Suppressor macrophage treated with lipopolysaccharide for 4 hours (primary cell): ENCODE measurements at regions not wholly inside any gene's neighbourhood (a gene's known extent, or its start where the extent isn't known, plus 50 kb on each side); places are given as distances from the start of the nearest gene placed in this dataset.

Source experiments
- DNase-seq: peaks from one replicate; pipeline ENCODE4 v3.0.0-alpha.2; 2020

- DNase-seq, result no peak
Observed at GRCh38 chr9:129351642-129352145, 173.6 kb upstream of the IER5L start.

GRCh38 chr9:129351058-129351641 lies 173.1 kb upstream of the IER5L start:
- DNase-seq, result no peak

DNA sequence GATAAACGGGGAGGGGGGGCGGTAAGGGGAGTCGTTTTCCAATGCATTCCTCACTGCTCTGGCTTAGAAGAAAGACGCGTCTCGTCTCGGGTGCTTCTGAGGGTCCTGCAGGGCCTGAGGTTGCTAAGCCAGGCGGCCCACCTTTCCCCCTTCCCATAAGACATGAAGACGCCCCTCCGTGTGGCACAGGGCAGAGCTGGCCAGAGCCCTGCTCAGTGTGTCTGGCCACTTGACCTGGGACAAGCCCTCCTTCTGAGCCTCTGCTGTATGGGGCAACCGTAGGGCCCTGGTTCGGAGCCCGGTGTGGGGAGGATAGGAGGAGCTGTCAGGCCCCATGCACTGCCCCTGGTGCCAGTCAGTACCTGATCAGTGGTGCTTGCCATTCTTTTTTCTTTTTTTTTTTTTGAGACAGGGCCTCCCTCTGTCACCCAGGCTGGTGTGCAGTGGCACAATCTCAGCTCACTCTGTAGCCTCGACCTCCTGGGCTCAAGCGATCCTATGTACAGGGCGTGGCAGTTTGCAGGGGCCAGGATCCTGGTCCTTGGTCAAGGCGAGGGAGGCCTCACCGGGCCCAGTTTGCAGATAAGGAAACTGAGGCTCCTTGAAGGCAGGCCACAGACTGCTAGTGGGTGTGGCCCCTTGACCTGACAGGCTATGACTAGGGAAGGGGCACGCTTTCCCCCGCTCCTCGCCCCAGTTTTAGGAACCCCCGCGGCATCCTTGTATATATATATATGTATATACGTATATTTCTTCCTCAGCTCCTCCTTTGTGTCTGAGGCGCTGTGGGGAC lies 172.3 kb upstream of the IER5L start:
- no peak for DNase-seq

- DNase-seq, result no peak
Observed at GRCh38 chr9:129349665-129349947, 171.5 kb upstream of the IER5L start.

DNA sequence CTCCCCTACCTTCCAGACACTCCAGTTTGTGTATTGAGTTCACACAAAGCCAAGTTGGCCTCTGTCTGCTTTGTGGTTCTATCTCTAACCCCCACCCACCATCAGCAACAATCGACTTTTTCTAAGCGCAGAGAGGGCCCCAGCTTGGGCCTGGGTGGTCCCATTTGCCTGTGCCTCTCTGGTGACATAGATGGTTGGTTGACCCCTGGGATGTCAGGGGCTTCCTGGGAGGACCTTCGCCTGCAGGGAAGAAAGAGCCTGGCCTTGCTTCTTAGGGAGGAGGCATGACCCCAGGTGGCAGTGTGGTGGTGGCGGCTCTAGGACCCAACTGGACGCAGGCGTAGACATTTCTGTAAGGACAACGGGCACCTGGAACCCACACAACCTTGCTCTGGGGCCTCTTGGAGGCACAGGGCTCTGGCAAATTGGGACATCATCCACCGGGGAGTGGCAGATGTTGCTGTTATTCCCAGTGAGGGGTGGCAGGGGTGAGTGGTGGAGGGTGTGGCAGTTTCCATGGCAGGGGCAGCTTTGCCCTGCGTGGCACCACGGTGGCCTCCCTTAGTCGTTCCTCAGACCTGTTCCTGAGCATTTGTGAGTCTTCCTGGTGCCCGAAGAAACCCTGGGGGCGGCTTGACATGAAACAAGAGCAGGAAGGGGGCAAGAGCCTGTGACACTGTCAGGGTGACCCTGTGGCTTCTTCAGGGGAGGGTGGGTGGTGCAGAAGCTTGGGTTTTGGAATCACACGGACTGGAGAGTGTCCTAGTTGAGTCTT lies 171.0 kb upstream of the IER5L start:
- DNase-seq, result no peak

DNA sequence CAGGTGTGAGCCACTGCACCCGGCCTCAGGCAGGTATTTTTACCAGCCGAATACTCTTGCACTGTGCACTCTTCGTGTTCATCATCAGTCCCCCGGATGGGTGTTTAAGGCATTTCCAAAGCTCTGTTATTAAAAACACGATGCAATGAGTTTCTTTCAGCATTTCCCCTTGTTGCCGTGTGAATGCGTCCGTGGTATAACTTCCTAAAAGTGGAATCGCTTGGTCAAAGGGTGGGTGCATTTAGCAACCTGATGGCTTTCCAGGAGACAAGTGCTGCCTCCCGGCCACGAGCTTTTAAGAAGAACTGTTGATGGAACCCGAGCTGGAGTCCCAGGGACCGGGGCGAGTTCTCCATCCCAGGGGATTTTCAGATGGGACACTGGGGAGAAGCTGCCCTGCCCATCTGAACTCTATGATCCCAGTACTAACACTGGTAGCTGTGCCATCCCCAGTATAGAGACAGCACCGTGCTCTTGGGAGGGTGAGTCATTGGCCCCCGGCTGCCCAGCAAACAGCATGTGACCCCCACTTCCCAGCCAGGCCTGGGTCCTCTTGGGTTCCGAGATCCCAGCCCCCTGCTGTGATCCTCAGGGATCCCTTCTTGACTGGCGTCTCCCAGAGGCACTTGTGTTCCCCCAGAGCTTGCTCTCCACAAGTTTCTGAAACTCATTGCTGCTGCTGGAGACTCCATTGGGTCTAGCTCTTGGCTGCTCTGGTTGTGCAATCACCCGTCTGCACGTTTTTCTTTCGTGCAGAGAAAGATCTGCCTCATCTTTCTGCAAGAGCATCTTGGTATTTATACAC lies 169.5 kb upstream of the IER5L start:
- peak; percentile 72 for DNase-seq

DNA sequence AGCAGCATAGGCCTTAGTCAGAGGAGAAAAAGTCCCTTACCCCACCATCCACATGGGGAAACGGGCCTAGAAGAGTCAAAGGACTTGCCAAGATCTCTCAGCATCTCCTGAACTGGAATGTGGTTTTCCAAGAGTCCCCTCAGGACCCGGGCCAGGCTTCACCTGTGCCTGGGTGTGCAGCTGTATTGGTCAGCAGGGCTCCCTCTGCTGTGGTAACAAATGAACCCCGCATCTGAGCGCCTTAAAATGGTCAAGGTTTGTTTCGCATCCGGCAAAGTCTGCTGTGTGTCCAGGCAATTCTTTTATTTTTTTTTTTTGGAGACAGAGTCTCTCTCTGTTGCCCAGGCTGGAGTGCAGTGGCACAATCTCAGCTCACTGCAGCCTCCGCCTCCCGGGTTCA lies 168.0 kb upstream of the IER5L start:
- no peak for DNase-seq

- peak; percentile 65 for DNase-seq
Observed at GRCh38 chr9:129344641-129345495, 166.8 kb upstream of the IER5L start.

- DNase-seq, result peak; percentile 91
Observed at GRCh38 chr9:129343424-129344375, 165.6 kb upstream of the IER5L start.

DNA sequence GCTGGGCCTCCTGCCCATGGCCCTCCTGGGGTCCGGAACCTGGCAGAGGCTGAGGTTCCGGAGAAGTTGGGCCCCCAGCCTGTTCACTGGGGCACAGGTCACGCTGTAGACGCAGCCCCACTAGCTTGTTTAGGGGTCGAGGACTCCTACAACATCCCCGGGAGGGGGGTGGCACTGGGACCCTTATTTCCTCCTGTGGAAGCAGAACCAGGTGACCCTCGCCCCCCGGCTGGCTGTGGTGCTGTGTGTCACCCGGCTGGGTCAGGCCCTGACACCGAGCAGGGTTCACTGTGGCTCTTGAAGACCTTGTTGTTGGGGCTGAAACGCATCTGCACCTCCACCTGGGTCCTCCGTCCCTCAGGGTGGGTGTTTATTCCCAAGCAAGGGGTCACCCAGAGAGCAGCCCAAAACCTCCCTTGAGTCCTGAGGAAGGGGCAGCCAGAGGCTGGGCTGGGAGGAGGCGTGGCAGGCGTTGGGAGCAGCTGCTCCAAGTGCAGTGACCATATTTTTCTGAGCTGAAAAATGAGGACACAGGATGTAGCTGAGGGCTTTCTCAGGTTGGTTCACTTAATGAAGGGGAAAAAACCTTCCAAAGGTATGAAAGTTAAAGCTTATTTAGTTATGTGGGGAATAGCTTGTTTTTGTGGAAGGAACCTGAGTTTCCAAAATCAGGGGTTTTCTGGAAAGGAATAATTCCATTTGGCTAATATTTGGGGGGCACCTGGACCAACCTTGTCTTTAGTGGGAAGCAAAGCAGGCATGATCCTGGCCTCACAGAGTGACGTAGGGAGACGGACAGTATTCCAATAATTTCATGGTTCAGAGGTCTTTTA lies 164.7 kb upstream of the IER5L start:
- no peak for DNase-seq

DNA sequence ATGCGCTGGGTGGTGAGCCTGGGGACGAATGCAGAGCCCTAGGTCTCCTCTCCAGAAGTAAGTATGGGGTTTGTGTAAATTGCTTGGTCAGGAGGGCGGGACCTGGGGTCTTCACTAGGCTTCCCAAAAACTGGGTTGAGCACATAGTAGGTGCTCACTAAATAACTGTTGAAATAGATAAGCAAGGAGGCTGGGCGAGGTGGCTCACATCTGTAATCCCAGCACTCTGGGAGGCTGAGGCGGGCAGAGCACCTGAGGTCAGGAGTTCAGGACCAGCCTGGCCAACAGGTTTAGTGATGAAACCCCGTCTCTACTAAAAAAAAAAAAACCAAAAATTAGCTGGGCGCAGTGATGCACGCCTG lies 163.9 kb upstream of the IER5L start:
- no peak for DNase-seq

- DNase-seq, result no peak
Observed at GRCh38 chr9:129341171-129341986, 163.3 kb upstream of the IER5L start.

GRCh38 chr9:129340427-129341170 lies 162.5 kb upstream of the IER5L start:
- no peak for DNase-seq

GRCh38 chr9:129339539-129340157 lies 161.6 kb upstream of the IER5L start:
- DNase-seq, result no peak

DNA sequence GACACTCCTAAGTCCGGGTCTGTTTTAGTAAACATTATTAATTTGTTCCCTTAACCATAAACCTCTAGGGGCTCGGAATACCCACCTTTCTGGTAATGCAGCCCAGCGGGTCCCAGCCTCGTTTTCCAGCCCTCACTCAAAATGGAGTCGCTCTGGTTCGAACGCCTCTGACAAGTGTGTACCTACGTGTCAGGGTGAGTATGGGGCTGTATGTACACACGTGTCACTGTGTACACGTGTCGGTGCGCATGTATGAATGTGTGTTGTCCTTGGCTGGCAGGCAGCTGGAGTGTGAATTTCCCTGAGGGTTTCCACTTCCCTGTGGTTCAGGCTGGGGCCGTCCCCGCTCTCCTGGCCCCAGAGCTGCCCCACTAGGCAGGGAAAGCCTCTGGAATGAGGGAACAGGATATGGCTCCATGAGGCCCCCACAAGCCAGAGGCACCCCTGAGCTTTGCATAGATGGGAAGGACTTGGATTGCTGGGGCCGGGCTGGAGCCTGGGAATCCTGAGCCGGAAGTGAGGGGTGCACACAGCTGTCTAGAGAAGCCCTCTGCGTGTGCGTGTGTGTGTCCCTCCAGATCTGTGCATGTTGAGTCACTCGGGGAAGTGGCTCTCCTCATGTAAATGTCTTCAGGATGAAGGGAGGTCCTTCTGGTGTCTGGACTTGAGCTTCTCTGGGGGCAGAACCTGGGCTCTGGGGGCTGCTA lies 160.8 kb upstream of the IER5L start:
- DNase-seq, result peak; percentile 68

DNA sequence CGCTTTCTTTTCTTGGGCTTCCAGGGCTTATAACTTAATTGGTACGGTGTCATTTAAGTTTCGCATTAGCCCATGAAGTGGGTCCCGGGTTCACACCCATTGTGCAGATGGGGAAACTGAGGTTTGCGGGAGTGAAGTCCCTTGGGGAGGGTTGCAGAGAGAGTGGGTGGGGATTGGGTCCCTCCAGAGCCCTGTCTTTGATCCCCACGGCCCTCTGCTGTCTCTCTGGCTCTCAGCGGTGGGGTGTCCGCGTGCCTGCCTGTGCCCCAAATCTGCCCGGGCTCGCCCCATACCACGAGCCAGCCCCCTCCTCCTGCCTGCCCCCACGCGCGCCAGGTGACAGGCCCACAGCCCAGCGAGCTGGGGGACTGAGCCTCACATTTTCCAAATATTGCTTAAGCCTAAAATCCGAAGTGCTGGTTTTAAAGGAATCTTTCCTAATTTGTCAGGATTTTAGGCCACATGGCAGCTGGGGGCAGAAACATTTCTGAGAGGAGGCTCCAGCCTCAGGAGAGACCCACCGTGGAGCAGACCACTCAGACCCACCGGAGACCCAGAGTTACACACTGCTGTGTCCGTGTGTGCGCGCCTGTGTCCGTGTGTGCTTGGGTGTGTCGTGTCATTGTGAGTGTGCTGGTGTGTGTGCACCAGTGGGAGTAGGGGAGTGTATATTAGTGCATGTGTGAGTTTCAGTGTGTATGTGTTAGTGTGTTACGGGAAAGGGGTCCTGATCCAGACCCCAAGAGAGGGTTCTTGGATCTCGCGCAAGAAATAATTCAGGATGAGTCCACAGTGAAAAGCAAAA lies 159.5 kb upstream of the IER5L start:
- DNase-seq, result no peak
